GM23338 (cell line): ENCODE measurements at regions not wholly inside any gene's neighbourhood (a gene's known extent, or its start where the extent isn't known, plus 50 kb on each side); places are given as distances from the start of the nearest gene placed in this dataset.

Source experiments
- ATAC-seq: fragments of 200-7000 bp; cut with Tn5 transposase; 3 replicates; pipeline ENCODE4 v1.9.1; 2020
- DNase-seq: peaks from one replicate; pipeline ENCODE4 v3.0.0-alpha.2; 2015; ENCODE audit warnings: low spot score
- H2AFZ ChIP-seq: fragments of 200-600 bp; sonication (generic); 2 replicates; pipeline ENCODE4 v1.8.0; 2016; ENCODE audit warnings: antibody characterized with exemption, mild to moderate bottlenecking, moderate library complexity
- H3F3A ChIP-seq: fragments of 200-600 bp; sonication (generic); replicated peaks from 2 replicates; pipeline ENCODE4 v1.8.0; 2017; ENCODE audit warnings: antibody characterized with exemption, mixed run types, low read depth
- H3K27ac ChIP-seq: fragments of 200-600 bp; sonication (generic); 2 replicates; pipeline ENCODE4 v1.6.1; 2016; ENCODE audit warnings: low read depth
- H3K27me3 ChIP-seq: fragments of 200-600 bp; sonication (generic); 2 replicates; pipeline ENCODE4 v1.8.0; 2016; ENCODE audit warnings: mild to moderate bottlenecking, mixed run types, moderate library complexity; ENCODE audit not compliant: insufficient read depth
- H3K36me3 ChIP-seq: fragments of 200-600 bp; sonication (generic); 2 replicates; pipeline ENCODE4 v1.8.0; 2016; ENCODE audit warnings: mild to moderate bottlenecking; ENCODE audit not compliant: insufficient read depth
- H3K4me1 ChIP-seq: fragments of 200-600 bp; sonication (generic); 2 replicates; pipeline ENCODE4 v1.8.0; 2016; ENCODE audit warnings: mild to moderate bottlenecking, moderate library complexity; ENCODE audit not compliant: insufficient read depth
- H3K4me2 ChIP-seq: fragments of 200-600 bp; sonication (generic); 2 replicates; pipeline ENCODE4 v1.7.1; 2017; ENCODE audit warnings: mixed run types
- H3K4me3 ChIP-seq: fragments of 200-600 bp; sonication (generic); 2 replicates; pipeline ENCODE4 v1.6.1; 2016; ENCODE audit warnings: mixed run types
- H3K79me2 ChIP-seq: fragments of 200-600 bp; sonication (generic); replicated peaks from 2 replicates; pipeline ENCODE4 v1.8.0; 2017; ENCODE audit warnings: mild to moderate bottlenecking; ENCODE audit not compliant: insufficient read depth
- H3K9me2 ChIP-seq: fragments of 200-600 bp; sonication (generic); 2 replicates; pipeline ENCODE4 v1.8.0; 2017; ENCODE audit not compliant: insufficient read depth
- H4K20me1 ChIP-seq: fragments of 200-600 bp; sonication (generic); replicated peaks from 2 replicates; pipeline ENCODE4 v1.8.0; 2017; ENCODE audit warnings: mild to moderate bottlenecking; ENCODE audit not compliant: insufficient read depth
- H3K27ac Mint-ChIP-seq: 2 replicates; pipeline ENCODE4 v1.8.0; 2020; ENCODE audit warnings: inconsistent platforms, mild to moderate bottlenecking, moderate library complexity, mixed read lengths
- H3K27me3 Mint-ChIP-seq: 3 replicates; pipeline ENCODE4 v1.8.0; 2022; ENCODE audit warnings: low read depth, mild to moderate bottlenecking, moderate library complexity, mixed read lengths, inconsistent platforms; ENCODE audit not compliant: insufficient read depth, poor library complexity
- H3K36me3 Mint-ChIP-seq: 3 replicates; pipeline ENCODE4 v1.8.0; 2021; ENCODE audit warnings: low read depth, mild to moderate bottlenecking, inconsistent platforms, moderate library complexity, mixed read lengths
- H3K4me1 Mint-ChIP-seq: 3 replicates; pipeline ENCODE4 v1.8.0; 2020; ENCODE audit warnings: mild to moderate bottlenecking, inconsistent platforms, mixed read lengths
- H3K4me3 Mint-ChIP-seq: 3 replicates; pipeline ENCODE4 v1.8.0; 2021; ENCODE audit warnings: moderate library complexity, mild to moderate bottlenecking, inconsistent platforms, mixed read lengths
- H3K9me3 Mint-ChIP-seq: 3 replicates; pipeline ENCODE4 v1.8.0; 2020; ENCODE audit warnings: moderate library complexity, mild to moderate bottlenecking, inconsistent platforms, mixed read lengths
- CREB1 ChIP-seq: fragments of 250-450 bp; sonication (Bioruptor Pico); IDR thresholded peaks from 2 replicates; pipeline ENCODE4 v1.5.0; 2020; ENCODE audit warnings: low read depth, mild to moderate bottlenecking, moderate library complexity
- EZH2 ChIP-seq: fragments of 200-600 bp; sonication (generic); IDR thresholded peaks from one replicate; pipeline ENCODE4 v1.8.0; 2017; ENCODE audit warnings: antibody characterized with exemption, mild to moderate bottlenecking, low read depth; ENCODE audit not compliant: unreplicated experiment
- EZH2phosphoT487 ChIP-seq: fragments of 200-600 bp; sonication (generic); IDR thresholded peaks from one replicate; pipeline ENCODE4 v1.8.1; 2018; ENCODE audit warnings: antibody characterized with exemption; ENCODE audit not compliant: unreplicated experiment
- JUNB ChIP-seq: IDR thresholded peaks from one replicate; pipeline ENCODE4 v1.6.1; 2016; ENCODE audit warnings: antibody characterized with exemption; ENCODE audit not compliant: unreplicated experiment
- NANOG ChIP-seq: IDR thresholded peaks from 2 replicates; pipeline ENCODE4 v1.6.1; 2016; ENCODE audit warnings: antibody characterized with exemption, borderline replicate concordance
- POLR2AphosphoS5 ChIP-seq: IDR thresholded peaks from 2 replicates; pipeline ENCODE4 v1.6.1; 2016; ENCODE audit warnings: antibody characterized with exemption, low read depth
- STAT1 ChIP-seq: IDR thresholded peaks from one replicate; pipeline ENCODE4 v1.6.1; 2016; ENCODE audit warnings: antibody characterized with exemption; ENCODE audit not compliant: unreplicated experiment
- ZNF114 ChIP-seq: fragments of 250-450 bp; sonication (Bioruptor Pico); IDR thresholded peaks from 2 replicates; pipeline ENCODE4 v1.5.0; 2020; ENCODE audit warnings: mild to moderate bottlenecking, moderate library complexity
- ZNF331 ChIP-seq: fragments of 250-450 bp; sonication (Bioruptor Pico); IDR thresholded peaks from 2 replicates; pipeline ENCODE4 v1.5.0; 2020; ENCODE audit warnings: low read depth, mild to moderate bottlenecking, moderate library complexity
- TF ChIP-seq, protein P1 (sequence below), 2 experiments: fragments of 200-600 bp in 1 of 2; sonication (generic) in 1 of 2; conservative IDR thresholded peaks; 2 replicates each; pipeline versions ENCODE4 v1.5.1 to v1.6.1; 2016 to 2017; ENCODE audit warnings: antibody characterized with exemption in 2 of 2, low read depth in 2 of 2, mild to moderate bottlenecking in 2 of 2, moderate library complexity in 1 of 2
- TF ChIP-seq, protein P2 (sequence below): IDR thresholded peaks from 2 replicates; pipeline ENCODE4 v1.6.1; 2016; ENCODE audit warnings: antibody characterized with exemption
- TF ChIP-seq, protein P3 (sequence below): fragments of 250-450 bp; sonication (Bioruptor Pico); IDR thresholded peaks from 2 replicates; pipeline ENCODE4 v1.5.0; 2020; ENCODE audit warnings: mild to moderate bottlenecking, moderate library complexity
- TF ChIP-seq, protein P4 (sequence below): IDR thresholded peaks from one replicate; pipeline ENCODE4 v1.6.1; 2018; ENCODE audit warnings: antibody characterized with exemption; ENCODE audit not compliant: unreplicated experiment

DNA sequence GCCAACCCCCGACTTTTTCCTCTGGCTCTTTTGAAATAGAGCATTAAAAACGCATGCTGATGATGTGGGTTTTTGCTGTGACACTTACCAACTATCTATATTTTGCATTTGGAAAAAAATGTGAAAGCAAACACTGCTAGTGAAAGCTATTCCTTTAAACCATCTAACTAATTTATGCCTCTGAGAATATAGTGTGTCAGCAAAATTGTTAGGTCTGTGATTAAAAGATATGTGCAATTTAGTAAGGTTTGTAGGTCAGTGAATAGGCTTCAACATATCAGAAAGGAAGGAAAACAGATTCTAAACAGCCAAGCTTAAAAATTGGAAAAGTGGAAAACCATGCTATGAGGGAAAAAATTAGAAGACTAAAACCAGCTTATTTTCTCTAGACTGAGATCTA is 1929.3 kb downstream of the NCAM2 start:
- no peaks in the 10 kb centered on the region for H3K27me3 Mint-ChIP-seq
- TF ChIP-seq STAT1, result no peak
- TF ChIP-seq, protein P1, sequence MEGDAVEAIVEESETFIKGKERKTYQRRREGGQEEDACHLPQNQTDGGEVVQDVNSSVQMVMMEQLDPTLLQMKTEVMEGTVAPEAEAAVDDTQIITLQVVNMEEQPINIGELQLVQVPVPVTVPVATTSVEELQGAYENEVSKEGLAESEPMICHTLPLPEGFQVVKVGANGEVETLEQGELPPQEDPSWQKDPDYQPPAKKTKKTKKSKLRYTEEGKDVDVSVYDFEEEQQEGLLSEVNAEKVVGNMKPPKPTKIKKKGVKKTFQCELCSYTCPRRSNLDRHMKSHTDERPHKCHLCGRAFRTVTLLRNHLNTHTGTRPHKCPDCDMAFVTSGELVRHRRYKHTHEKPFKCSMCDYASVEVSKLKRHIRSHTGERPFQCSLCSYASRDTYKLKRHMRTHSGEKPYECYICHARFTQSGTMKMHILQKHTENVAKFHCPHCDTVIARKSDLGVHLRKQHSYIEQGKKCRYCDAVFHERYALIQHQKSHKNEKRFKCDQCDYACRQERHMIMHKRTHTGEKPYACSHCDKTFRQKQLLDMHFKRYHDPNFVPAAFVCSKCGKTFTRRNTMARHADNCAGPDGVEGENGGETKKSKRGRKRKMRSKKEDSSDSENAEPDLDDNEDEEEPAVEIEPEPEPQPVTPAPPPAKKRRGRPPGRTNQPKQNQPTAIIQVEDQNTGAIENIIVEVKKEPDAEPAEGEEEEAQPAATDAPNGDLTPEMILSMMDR (conservative IDR thresholded peaks at IDR 0.05; ENCODE audit: low read depth in 2 of 2), result no peak
- TF ChIP-seq EZH2phosphoT487, result no peak
- TF ChIP-seq, protein P2, sequence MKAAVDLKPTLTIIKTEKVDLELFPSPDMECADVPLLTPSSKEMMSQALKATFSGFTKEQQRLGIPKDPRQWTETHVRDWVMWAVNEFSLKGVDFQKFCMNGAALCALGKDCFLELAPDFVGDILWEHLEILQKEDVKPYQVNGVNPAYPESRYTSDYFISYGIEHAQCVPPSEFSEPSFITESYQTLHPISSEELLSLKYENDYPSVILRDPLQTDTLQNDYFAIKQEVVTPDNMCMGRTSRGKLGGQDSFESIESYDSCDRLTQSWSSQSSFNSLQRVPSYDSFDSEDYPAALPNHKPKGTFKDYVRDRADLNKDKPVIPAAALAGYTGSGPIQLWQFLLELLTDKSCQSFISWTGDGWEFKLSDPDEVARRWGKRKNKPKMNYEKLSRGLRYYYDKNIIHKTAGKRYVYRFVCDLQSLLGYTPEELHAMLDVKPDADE, result no peak
- TF ChIP-seq CREB1, result no peak
- TF ChIP-seq, protein P3, sequence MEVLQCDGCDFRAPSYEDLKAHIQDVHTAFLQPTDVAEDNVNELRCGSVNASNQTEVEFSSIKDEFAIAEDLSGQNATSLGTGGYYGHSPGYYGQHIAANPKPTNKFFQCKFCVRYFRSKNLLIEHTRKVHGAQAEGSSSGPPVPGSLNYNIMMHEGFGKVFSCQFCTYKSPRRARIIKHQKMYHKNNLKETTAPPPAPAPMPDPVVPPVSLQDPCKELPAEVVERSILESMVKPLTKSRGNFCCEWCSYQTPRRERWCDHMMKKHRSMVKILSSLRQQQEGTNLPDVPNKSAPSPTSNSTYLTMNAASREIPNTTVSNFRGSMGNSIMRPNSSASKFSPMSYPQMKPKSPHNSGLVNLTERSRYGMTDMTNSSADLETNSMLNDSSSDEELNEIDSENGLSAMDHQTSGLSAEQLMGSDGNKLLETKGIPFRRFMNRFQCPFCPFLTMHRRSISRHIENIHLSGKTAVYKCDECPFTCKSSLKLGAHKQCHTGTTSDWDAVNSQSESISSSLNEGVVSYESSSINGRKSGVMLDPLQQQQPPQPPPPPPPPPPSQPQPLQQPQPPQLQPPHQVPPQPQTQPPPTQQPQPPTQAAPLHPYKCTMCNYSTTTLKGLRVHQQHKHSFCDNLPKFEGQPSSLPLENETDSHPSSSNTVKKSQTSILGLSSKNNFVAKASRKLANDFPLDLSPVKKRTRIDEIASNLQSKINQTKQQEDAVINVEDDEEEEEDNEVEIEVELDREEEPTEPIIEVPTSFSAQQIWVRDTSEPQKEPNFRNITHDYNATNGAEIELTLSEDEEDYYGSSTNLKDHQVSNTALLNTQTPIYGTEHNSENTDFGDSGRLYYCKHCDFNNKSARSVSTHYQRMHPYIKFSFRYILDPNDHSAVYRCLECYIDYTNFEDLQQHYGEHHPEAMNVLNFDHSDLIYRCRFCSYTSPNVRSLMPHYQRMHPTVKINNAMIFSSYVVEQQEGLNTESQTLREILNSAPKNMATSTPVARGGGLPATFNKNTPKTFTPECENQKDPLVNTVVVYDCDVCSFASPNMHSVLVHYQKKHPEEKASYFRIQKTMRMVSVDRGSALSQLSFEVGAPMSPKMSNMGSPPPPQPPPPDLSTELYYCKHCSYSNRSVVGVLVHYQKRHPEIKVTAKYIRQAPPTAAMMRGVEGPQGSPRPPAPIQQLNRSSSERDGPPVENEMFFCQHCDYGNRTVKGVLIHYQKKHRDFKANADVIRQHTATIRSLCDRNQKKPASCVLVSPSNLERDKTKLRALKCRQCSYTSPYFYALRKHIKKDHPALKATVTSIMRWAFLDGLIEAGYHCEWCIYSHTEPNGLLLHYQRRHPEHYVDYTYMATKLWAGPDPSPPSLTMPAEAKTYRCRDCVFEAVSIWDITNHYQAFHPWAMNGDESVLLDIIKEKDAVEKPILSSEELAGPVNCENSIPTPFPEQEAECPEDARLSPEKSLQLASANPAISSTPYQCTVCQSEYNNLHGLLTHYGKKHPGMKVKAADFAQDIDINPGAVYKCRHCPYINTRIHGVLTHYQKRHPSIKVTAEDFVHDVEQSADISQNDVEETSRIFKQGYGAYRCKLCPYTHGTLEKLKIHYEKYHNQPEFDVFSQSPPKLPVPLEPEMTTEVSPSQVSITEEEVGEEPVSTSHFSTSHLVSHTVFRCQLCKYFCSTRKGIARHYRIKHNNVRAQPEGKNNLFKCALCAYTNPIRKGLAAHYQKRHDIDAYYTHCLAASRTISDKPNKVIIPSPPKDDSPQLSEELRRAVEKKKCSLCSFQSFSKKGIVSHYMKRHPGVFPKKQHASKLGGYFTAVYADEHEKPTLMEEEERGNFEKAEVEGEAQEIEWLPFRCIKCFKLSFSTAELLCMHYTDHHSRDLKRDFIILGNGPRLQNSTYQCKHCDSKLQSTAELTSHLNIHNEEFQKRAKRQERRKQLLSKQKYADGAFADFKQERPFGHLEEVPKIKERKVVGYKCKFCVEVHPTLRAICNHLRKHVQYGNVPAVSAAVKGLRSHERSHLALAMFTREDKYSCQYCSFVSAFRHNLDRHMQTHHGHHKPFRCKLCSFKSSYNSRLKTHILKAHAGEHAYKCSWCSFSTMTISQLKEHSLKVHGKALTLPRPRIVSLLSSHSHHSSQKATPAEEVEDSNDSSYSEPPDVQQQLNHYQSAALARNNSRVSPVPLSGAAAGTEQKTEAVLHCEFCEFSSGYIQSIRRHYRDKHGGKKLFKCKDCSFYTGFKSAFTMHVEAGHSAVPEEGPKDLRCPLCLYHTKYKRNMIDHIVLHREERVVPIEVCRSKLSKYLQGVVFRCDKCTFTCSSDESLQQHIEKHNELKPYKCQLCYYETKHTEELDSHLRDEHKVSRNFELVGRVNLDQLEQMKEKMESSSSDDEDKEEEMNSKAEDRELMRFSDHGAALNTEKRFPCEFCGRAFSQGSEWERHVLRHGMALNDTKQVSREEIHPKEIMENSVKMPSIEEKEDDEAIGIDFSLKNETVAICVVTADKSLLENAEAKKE (CRISPR knock-in tag), result no peak
- TF ChIP-seq EZH2, result no peak
- TF ChIP-seq ZNF114, result no peak
- TF ChIP-seq JUNB, result no peak
- TF ChIP-seq, protein P4, sequence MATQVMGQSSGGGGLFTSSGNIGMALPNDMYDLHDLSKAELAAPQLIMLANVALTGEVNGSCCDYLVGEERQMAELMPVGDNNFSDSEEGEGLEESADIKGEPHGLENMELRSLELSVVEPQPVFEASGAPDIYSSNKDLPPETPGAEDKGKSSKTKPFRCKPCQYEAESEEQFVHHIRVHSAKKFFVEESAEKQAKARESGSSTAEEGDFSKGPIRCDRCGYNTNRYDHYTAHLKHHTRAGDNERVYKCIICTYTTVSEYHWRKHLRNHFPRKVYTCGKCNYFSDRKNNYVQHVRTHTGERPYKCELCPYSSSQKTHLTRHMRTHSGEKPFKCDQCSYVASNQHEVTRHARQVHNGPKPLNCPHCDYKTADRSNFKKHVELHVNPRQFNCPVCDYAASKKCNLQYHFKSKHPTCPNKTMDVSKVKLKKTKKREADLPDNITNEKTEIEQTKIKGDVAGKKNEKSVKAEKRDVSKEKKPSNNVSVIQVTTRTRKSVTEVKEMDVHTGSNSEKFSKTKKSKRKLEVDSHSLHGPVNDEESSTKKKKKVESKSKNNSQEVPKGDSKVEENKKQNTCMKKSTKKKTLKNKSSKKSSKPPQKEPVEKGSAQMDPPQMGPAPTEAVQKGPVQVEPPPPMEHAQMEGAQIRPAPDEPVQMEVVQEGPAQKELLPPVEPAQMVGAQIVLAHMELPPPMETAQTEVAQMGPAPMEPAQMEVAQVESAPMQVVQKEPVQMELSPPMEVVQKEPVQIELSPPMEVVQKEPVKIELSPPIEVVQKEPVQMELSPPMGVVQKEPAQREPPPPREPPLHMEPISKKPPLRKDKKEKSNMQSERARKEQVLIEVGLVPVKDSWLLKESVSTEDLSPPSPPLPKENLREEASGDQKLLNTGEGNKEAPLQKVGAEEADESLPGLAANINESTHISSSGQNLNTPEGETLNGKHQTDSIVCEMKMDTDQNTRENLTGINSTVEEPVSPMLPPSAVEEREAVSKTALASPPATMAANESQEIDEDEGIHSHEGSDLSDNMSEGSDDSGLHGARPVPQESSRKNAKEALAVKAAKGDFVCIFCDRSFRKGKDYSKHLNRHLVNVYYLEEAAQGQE, result no peak
- TF ChIP-seq NANOG, result no peak
- no peak for TF ChIP-seq POLR2AphosphoS5
- TF ChIP-seq ZNF331 (CRISPR knock-in tag), result no peak

More for the DNA sequence above, 1929.3 kb downstream of the NCAM2 start:
- Histone ChIP-seq H3K79me2 (no peaks in the 10 kb centered on the region), H3K9me2 (no peaks in the 10 kb centered on the region), H3K4me3 (no peak overlapping the region), H2AFZ (no peak overlapping the region), H3F3A (no peaks in the 10 kb centered on the region), H3K36me3 (no peaks in the 10 kb centered on the region), H3K4me2 (no peak overlapping the region), H3K27ac (no peak overlapping the region), H4K20me1 (no peaks in the 10 kb centered on the region), H3K27me3 (no peaks in the 10 kb centered on the region), H3K4me1 (no peaks in the 10 kb centered on the region)
- H3K4me3 Mint-ChIP-seq, result no peak overlapping the region
- H3K4me1 Mint-ChIP-seq, result no peaks in the 10 kb centered on the region
- H3K27ac Mint-ChIP-seq, result no peak overlapping the region
- DNase-seq (no peak), ATAC-seq (no peak)
- H3K36me3 Mint-ChIP-seq, result no peaks in the 10 kb centered on the region
- no peaks in the 10 kb centered on the region for H3K9me3 Mint-ChIP-seq
